ENCODE measurements at regions not wholly inside any gene's neighbourhood (a gene's known extent, or its start where the extent isn't known, plus 50 kb on each side); places are given as distances from the start of the nearest gene placed in this dataset.

DNA sequence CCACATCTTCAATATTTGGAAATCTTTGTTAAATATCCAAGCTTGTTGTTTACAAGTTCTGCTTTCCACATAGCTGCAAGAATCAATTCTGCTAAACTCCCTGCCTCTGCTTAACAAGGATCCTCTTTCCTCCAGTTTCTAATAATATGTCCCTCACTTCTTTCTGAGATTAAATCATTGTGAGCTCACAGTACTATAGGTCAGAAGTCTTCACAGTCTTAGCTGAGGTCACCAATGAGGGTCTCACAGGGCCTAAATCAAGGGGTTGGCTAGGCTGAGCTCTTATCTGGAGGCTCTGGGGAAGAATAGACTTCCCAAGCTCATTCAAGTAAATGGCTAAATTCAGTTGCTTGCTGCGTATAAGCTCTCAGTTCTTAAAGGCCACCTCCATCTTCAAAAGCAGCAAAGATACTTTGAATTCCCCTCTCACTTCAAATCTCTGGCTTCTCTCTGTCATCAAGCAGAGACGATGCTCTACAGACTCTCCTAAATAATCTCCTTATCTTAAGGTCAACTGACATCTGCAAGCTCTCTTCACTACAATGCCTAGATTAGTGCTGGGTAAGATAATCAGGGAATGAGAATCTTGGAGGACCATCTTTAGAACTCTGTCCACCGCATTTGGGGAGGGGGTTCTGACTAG lies 175.3 kb downstream of the PLPPR4 start:
- TF ChIP-seq, protein P1, sequence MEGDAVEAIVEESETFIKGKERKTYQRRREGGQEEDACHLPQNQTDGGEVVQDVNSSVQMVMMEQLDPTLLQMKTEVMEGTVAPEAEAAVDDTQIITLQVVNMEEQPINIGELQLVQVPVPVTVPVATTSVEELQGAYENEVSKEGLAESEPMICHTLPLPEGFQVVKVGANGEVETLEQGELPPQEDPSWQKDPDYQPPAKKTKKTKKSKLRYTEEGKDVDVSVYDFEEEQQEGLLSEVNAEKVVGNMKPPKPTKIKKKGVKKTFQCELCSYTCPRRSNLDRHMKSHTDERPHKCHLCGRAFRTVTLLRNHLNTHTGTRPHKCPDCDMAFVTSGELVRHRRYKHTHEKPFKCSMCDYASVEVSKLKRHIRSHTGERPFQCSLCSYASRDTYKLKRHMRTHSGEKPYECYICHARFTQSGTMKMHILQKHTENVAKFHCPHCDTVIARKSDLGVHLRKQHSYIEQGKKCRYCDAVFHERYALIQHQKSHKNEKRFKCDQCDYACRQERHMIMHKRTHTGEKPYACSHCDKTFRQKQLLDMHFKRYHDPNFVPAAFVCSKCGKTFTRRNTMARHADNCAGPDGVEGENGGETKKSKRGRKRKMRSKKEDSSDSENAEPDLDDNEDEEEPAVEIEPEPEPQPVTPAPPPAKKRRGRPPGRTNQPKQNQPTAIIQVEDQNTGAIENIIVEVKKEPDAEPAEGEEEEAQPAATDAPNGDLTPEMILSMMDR (IDR thresholded peaks at IDR 0.05), result no peak
- TF ChIP-seq POLR2A (IDR thresholded peaks at IDR 0.05), result no peak
